OCI-LY7 (cell line): ENCODE measurements at regions not wholly inside any gene's neighbourhood (a gene's known extent, or its start where the extent isn't known, plus 50 kb on each side); places are given as distances from the start of the nearest gene placed in this dataset.

Source experiments
- BruUV-seq: library from RNA; stranded (reverse); fragments of 400-500 nt; replicated peaks from 2 replicates; lab custom pipeline; 2021; lab: Mats Ljungman, UMichigan
- CTCF ChIA-PET: fragments of 300-600 bp; sonication (Branson Sonifier 250); formaldehyde crosslinking; loops from one replicate; lab custom pipeline; 2022; ENCODE audit warnings: antibody characterized with exemption; ENCODE audit not compliant: unreplicated experiment; lab: Charles Lee
- POLR2A ChIA-PET: fragments of 300-600 bp; sonication (Branson Sonifier 250); formaldehyde crosslinking; loops from one replicate; lab custom pipeline; 2022; ENCODE audit warnings: antibody characterized with exemption; lab: Charles Lee
- DNase-seq: peaks from one replicate; pipeline ENCODE4 v3.0.0-alpha.2; 2015; ENCODE audit warnings: low spot score
- H2AFZ ChIP-seq: fragments of 200-600 bp; sonication (generic), shearing (Covaris generic); 2 replicates; pipeline ENCODE4 v1.6.1; 2014; ENCODE audit warnings: mild to moderate bottlenecking, antibody characterized with exemption, low read length, moderate library complexity
- H3K27ac ChIP-seq: fragments of 200-600 bp; sonication (generic); 2 replicates; pipeline ENCODE4 v1.5.1; 2014; ENCODE audit warnings: mixed run types, low read depth, mild to moderate bottlenecking, moderate library complexity, low read length, inconsistent platforms; ENCODE audit not compliant: poor library complexity, severe bottlenecking
- H3K36me3 ChIP-seq: fragments of 200-600 bp; sonication (generic); 2 replicates; pipeline ENCODE4 v1.6.1; 2014; ENCODE audit warnings: mild to moderate bottlenecking, antibody characterized with exemption, low read length, moderate library complexity, mixed read lengths; ENCODE audit not compliant: insufficient read depth
- H3K4me1 ChIP-seq: fragments of 200-600 bp; sonication (generic); 2 replicates; pipeline ENCODE4 v1.5.1; 2014; ENCODE audit warnings: mild to moderate bottlenecking, low read length; ENCODE audit not compliant: insufficient read depth, poor library complexity, severe bottlenecking
- H3K4me2 ChIP-seq: fragments of 200-600 bp; sonication (generic); 2 replicates; pipeline ENCODE4 v1.6.1; 2014; ENCODE audit warnings: mild to moderate bottlenecking, low read length
- H3K4me3 ChIP-seq: fragments of 200-600 bp; sonication (generic); 2 replicates; pipeline ENCODE4 v1.5.1; 2014; ENCODE audit warnings: mild to moderate bottlenecking, low read depth, low read length; ENCODE audit not compliant: poor library complexity, severe bottlenecking
- H3K79me2 ChIP-seq: fragments of 200-600 bp; sonication (generic); 2 replicates; pipeline ENCODE4 v1.6.1; 2016; ENCODE audit warnings: low read depth, mild to moderate bottlenecking, low read length, moderate library complexity, mixed read lengths; ENCODE audit not compliant: insufficient read depth
- H3K9me2 ChIP-seq: fragments of 200-600 bp; sonication (generic); 2 replicates; pipeline ENCODE4 v1.6.1; 2016; ENCODE audit warnings: mild to moderate bottlenecking, low read length, mixed read lengths; ENCODE audit not compliant: insufficient read depth
- H3K9me3 ChIP-seq: fragments of 200-600 bp; sonication (generic); 2 replicates; pipeline ENCODE4 v1.6.1; 2014; ENCODE audit warnings: mild to moderate bottlenecking, mixed run types, low read length, mixed read lengths
- H4K20me1 ChIP-seq: fragments of 200-600 bp; sonication (generic); 2 replicates; pipeline ENCODE4 v1.6.1; 2014; ENCODE audit warnings: mild to moderate bottlenecking, antibody characterized with exemption, low read length, moderate library complexity, mixed read lengths; ENCODE audit not compliant: insufficient read depth
- CTCF ChIP-seq: fragments of 200-600 bp; sonication (generic); conservative IDR thresholded peaks from 2 replicates; pipeline ENCODE4 v1.5.1; 2014; ENCODE audit warnings: mild to moderate bottlenecking, antibody characterized with exemption, low read length, moderate library complexity, mixed read lengths
- EZH2phosphoT487 ChIP-seq: fragments of 200-600 bp; sonication (generic); IDR thresholded peaks from 2 replicates; pipeline ENCODE4 v1.6.1; 2018; ENCODE audit warnings: low read depth, borderline replicate concordance, mild to moderate bottlenecking, mixed run types, antibody characterized with exemption, low read length, moderate library complexity, mixed read lengths
- intact Hi-C: fragments of 100-400 bp; cut with micrococcal nuclease; formaldehyde crosslinking; loops from one replicate; pipeline ENCODE4 v1.10.0; 2022; ENCODE audit not compliant: unreplicated experiment

GRCh38 chr5:18491349-18491748, 857.1 kb downstream of the TAF11L14 start:
- no peaks in the 10 kb centered on the region for H3K4me1 ChIP-seq
- H3K4me2 ChIP-seq = no peak overlapping the region
- intact Hi-C loops = no loop called here
- ChIA-PET CTCF (no interaction called here), POLR2A (interaction anchor here (0.6 kb wide), 1 partner anchor 1161 kb away, joined by 3 read pairs; no protein-coding TSS in a partner anchor)
- H3K36me3 ChIP-seq = no peaks in the 10 kb centered on the region
- no peak for DNase-seq
- H3K9me2 ChIP-seq = no peaks in the 10 kb centered on the region
- no peaks in the 10 kb centered on the region for H3K79me2 ChIP-seq
- H3K4me3 ChIP-seq = no peak overlapping the region
- TF ChIP-seq EZH2phosphoT487 (no peak), CTCF (no peak)
- no peaks in the 10 kb centered on the region for H3K9me3 ChIP-seq
- H2AFZ ChIP-seq = no peak overlapping the region
- BruUV-seq = no TSS peak
- H3K27ac ChIP-seq = no peak overlapping the region
- no peaks in the 10 kb centered on the region for H4K20me1 ChIP-seq

- intact Hi-C loops = no loop called here
- DNase-seq = no peak
- no peak overlapping the region for H3K27ac ChIP-seq
- TF ChIP-seq CTCF = no peak
- no peak for TF ChIP-seq EZH2phosphoT487
- no peaks in the 10 kb centered on the region for H3K9me2 ChIP-seq
- no peak overlapping the region for H3K4me3 ChIP-seq
- CTCF ChIA-PET = no interaction called here
- no peaks in the 10 kb centered on the region for H3K4me1 ChIP-seq
- H3K9me3 ChIP-seq = no peaks in the 10 kb centered on the region
- H2AFZ ChIP-seq = no peak overlapping the region
- no peak overlapping the region for H3K4me2 ChIP-seq
- POLR2A ChIA-PET = no interaction called here
- no peaks in the 10 kb centered on the region for H3K79me2 ChIP-seq
- BruUV-seq = no TSS peak
- H4K20me1 ChIP-seq = no peaks in the 10 kb centered on the region
- H3K36me3 ChIP-seq = no peaks in the 10 kb centered on the region
Observed at GRCh38 chr5:18495157-18495556, 860.9 kb downstream of the TAF11L14 start.

DNA sequence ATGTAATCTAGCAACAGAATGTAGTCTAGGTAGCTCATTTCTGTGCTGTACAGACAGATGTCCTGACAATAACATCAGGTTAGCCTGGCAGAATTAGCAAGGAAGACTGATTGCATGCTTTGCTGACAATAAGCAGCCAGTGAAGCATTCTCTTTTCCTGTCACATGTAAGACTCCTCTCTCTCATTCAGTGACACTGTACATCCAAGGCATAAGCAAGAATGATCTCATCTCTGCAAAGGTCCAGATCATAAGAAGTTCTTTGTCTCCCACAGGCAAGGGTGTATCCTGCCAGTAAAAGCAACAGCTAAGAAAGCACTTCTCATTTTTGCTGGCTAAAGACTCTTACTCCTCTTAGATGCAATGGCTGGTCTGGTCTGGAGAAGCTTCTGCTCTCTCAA, 861.8 kb downstream of the TAF11L14 start:
- Histone ChIP-seq H3K4me1 (no peaks in the 10 kb centered on the region), H3K9me3 (no peaks in the 10 kb centered on the region), H3K79me2 (no peaks in the 10 kb centered on the region), H2AFZ (no peak overlapping the region), H3K4me3 (no peak overlapping the region), H3K27ac (no peak overlapping the region), H3K36me3 (no peaks in the 10 kb centered on the region), H3K4me2 (no peak overlapping the region), H3K9me2 (no peaks in the 10 kb centered on the region), H4K20me1 (no peaks in the 10 kb centered on the region)
- TF ChIP-seq CTCF (no peak), EZH2phosphoT487 (no peak)
- DNase-seq = no peak
- ChIA-PET CTCF (no interaction called here), POLR2A (no interaction called here)
- no TSS peak for BruUV-seq
- intact Hi-C loops = no loop called here
